ENCODE measurements at regions not wholly inside any gene's neighbourhood (a gene's known extent, or its start where the extent isn't known, plus 50 kb on each side); places are given as distances from the start of the nearest gene placed in this dataset.

DNA sequence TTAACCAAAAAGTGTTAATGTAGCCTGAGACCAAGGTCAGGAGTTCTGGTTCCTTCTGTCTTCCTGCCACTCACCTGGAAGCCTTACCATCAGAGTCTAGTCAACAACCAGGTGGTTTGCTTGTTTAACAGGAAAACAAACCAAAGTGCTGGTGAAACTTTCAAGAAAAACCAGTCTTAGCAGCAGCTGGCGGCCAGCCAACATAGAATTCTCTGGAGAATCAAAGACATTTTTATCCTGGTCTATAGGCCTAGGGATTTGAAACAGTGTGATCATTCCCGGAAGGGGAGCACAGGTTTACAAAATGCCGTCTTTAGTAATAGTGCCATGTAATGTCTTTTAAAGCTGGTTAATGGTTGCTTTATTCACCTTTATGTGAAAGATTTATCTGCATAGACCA lies 146.6 kb upstream of the AKIRIN2 start:
- TF ChIP-seq, protein P1, sequence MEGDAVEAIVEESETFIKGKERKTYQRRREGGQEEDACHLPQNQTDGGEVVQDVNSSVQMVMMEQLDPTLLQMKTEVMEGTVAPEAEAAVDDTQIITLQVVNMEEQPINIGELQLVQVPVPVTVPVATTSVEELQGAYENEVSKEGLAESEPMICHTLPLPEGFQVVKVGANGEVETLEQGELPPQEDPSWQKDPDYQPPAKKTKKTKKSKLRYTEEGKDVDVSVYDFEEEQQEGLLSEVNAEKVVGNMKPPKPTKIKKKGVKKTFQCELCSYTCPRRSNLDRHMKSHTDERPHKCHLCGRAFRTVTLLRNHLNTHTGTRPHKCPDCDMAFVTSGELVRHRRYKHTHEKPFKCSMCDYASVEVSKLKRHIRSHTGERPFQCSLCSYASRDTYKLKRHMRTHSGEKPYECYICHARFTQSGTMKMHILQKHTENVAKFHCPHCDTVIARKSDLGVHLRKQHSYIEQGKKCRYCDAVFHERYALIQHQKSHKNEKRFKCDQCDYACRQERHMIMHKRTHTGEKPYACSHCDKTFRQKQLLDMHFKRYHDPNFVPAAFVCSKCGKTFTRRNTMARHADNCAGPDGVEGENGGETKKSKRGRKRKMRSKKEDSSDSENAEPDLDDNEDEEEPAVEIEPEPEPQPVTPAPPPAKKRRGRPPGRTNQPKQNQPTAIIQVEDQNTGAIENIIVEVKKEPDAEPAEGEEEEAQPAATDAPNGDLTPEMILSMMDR (conservative IDR thresholded peaks at IDR 0.05), result no peak
- TF ChIP-seq EZH2 (IDR thresholded peaks at IDR 0.05; ENCODE audit: low read depth), result no peak
